Neural cell (in vitro differentiated cells): ENCODE measurements at regions not wholly inside any gene's neighbourhood (a gene's known extent, or its start where the extent isn't known, plus 50 kb on each side); places are given as distances from the start of the nearest gene placed in this dataset.

Experiments
- CTCF ChIP-seq: fragments of 450-650 bp; IDR thresholded peaks from 2 replicates; pipeline ENCODE4 v1.5.1; 2014; ENCODE audit warnings: antibody characterized with exemption, mild to moderate bottlenecking, moderate library complexity; ENCODE audit not compliant: poor library complexity, severe bottlenecking
- EP300 ChIP-seq: fragments of 450-650 bp; conservative IDR thresholded peaks from 2 replicates; pipeline ENCODE4 v1.6.1; 2014; ENCODE audit warnings: antibody characterized with exemption, mild to moderate bottlenecking, moderate library complexity; ENCODE audit not compliant: poor library complexity, severe bottlenecking
- EZH2 ChIP-seq: fragments of 200-600, 300-800 bp; shearing (Covaris generic), sonication (generic); IDR thresholded peaks from 2 replicates; pipeline ENCODE4 v1.6.1; 2014; ENCODE audit warnings: antibody characterized with exemption, low read length, borderline replicate concordance, mild to moderate bottlenecking; ENCODE audit not compliant: insufficient read depth, poor library complexity, severe bottlenecking
- MXI1 ChIP-seq: fragments of 450-650 bp; conservative IDR thresholded peaks from 2 replicates; pipeline ENCODE4 v1.6.1; 2014; ENCODE audit warnings: antibody characterized with exemption, mild to moderate bottlenecking; ENCODE audit not compliant: poor library complexity, severe bottlenecking
- POLR2AphosphoS5 ChIP-seq: IDR thresholded peaks from 2 replicates; pipeline ENCODE4 v1.6.1; 2012
- RAD21 ChIP-seq: fragments of 450-650 bp; conservative IDR thresholded peaks from 2 replicates; pipeline ENCODE4 v1.6.1; 2014; ENCODE audit warnings: antibody characterized with exemption, mild to moderate bottlenecking, moderate library complexity
- REST ChIP-seq: IDR thresholded peaks from 2 replicates; pipeline ENCODE4 v1.6.1; 2012; ENCODE audit warnings: borderline replicate concordance
- SMC3 ChIP-seq: fragments of 450-650 bp; conservative IDR thresholded peaks from 2 replicates; pipeline ENCODE4 v1.6.1; 2014; ENCODE audit warnings: antibody characterized with exemption, mild to moderate bottlenecking, moderate library complexity; ENCODE audit not compliant: poor library complexity
- TAF1 ChIP-seq: IDR thresholded peaks from 2 replicates; pipeline ENCODE4 v1.6.1; 2012; ENCODE audit warnings: low read depth

DNA sequence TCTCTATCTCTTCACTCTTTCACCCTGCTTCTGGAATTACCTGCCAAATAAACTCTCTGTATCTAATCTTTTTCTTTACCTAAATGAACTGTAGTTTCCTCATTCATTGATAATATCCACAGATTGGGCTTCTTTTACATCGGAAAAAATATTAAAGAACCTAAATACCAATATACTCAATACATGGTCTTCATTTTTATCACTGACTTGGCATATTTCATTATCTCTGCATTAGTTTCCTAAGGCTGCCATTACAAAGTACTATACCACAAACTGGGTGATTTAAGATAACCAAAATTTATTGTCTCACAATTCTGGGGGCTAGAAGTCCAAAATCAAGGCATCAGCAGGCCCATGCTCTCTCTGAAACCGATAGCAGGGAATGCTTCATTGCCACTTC is 411.9 kb upstream of the SPTLC3 start:
- TF ChIP-seq CTCF = no peak
- no peak for TF ChIP-seq MXI1
- no peak for TF ChIP-seq EZH2
- TF ChIP-seq POLR2AphosphoS5 = no peak
- no peak for TF ChIP-seq REST
- no peak for TF ChIP-seq EP300
- no peak for TF ChIP-seq RAD21
- no peak for TF ChIP-seq TAF1
- TF ChIP-seq SMC3 = no peak
